Breast epithelium (tissue), 3 donors: ENCODE measurements at regions not wholly inside any gene's neighbourhood (a gene's known extent, or its start where the extent isn't known, plus 50 kb on each side); places are given as distances from the start of the nearest gene placed in this dataset.

Experiments
- CTCF ChIP-seq, 3 donors: fragments of 450-650 bp; IDR thresholded peaks; one replicate each; pipeline ENCODE4 v1.5.1; 2016 to 2017; ENCODE audit warnings: antibody characterized with exemption in 3 of 3, mild to moderate bottlenecking in 3 of 3, moderate library complexity in 3 of 3
- POLR2A ChIP-seq: fragments of 450-650 bp; IDR thresholded peaks from one replicate; pipeline ENCODE4 v1.6.1; 2016; ENCODE audit warnings: antibody characterized with exemption, mild to moderate bottlenecking, moderate library complexity
- POLR2AphosphoS5 ChIP-seq, 3 donors: sonication (generic); formaldehyde crosslinking; IDR thresholded peaks; one replicate each; pipeline ENCODE4 v1.6.1; 2017; ENCODE audit warnings: antibody characterized with exemption in 3 of 3

GRCh38 chr2:16055848-16056580 is 115.7 kb downstream of the MYCN start:
- no peak for TF ChIP-seq CTCF (IDR thresholded peaks at IDR 0.05)
- no peak for TF ChIP-seq POLR2A
- no peak for TF ChIP-seq POLR2AphosphoS5 (IDR thresholded peaks at IDR 0.05)
